Esophagus squamous epithelium (tissue), 5 donors: ENCODE measurements at regions not wholly inside any gene's neighbourhood (a gene's known extent, or its start where the extent isn't known, plus 50 kb on each side); places are given as distances from the start of the nearest gene placed in this dataset.
"Not testable (repeated sequence)": the region's sequence is repeated elsewhere in the genome, so short reads cannot be mapped to it uniquely, and the experiment has no call there.

Experiments
- DNase-seq: peaks from one replicate; lab custom pipeline; 2025; lab: John Stamatoyannopoulos, UW
- H3K27ac ChIP-seq, 4 donors: fragments of 200-600 bp; sonication (generic); one replicate each; pipeline ENCODE4 v1.5.1; 2016 to 2019; ENCODE audit warnings: mild to moderate bottlenecking in 1 of 4
- H3K27me3 ChIP-seq, 4 donors: fragments of 200-600 bp; sonication (generic); 1 replicate in 3 of 4; 2 replicates in 1 of 4; pipeline versions ENCODE4 v1.5.1 to v1.6.0; 2017 to 2021; ENCODE audit warnings: antibody characterized with exemption in 1 of 4
- H3K36me3 ChIP-seq, 3 donors: fragments of 200-600 bp; sonication (generic); one replicate each; pipeline ENCODE4 v1.5.1; 2016 to 2019
- H3K4me1 ChIP-seq, 3 donors: fragments of 200-600 bp; sonication (generic); one replicate each; pipeline ENCODE4 v1.5.1; 2017 to 2019
- H3K4me3 ChIP-seq, 4 donors: fragments of 200-600 bp; sonication (generic); 1 replicate in 3 of 4; 2 replicates in 1 of 4; pipeline ENCODE4 v1.5.1; 2016 to 2019; ENCODE audit warnings: mild to moderate bottlenecking in 2 of 4, moderate library complexity in 1 of 4
- H3K9me3 ChIP-seq, 3 donors: fragments of 200-600 bp; sonication (generic); one replicate each; pipeline ENCODE4 v1.5.1; 2016 to 2019
- CTCF ChIP-seq, 6 experiments: fragments of 450-650 bp in 4 of 6; fragments of 200-600 bp in 2 of 6; sonication (generic) in 2 of 6; IDR thresholded peaks; one replicate each; pipeline ENCODE4 v1.5.1; 2016 to 2019; ENCODE audit warnings: antibody characterized with exemption in 6 of 6, mild to moderate bottlenecking in 4 of 6, moderate library complexity in 4 of 6
- POLR2A ChIP-seq, 4 donors: fragments of 450-650 bp; IDR thresholded peaks; one replicate each; pipeline ENCODE4 v1.6.1; 2017; ENCODE audit warnings: antibody characterized with exemption in 4 of 4, mild to moderate bottlenecking in 4 of 4, moderate library complexity in 3 of 4
- WGBS, 2 donors: methylation state at CpG; one replicate each; pipeline ENCODE4 v1.1.5; 2018; 5-methylcytosine and 5-hydroxymethylcytosine counted together
- intact Hi-C: fragments of 100-400 bp; cut with DNase I; formaldehyde crosslinking; loops from one replicate; pipeline ENCODE4 v1.15.0; 2022
- donor health status: DM: yes; HTN: yes; CAD: no.

DNA sequence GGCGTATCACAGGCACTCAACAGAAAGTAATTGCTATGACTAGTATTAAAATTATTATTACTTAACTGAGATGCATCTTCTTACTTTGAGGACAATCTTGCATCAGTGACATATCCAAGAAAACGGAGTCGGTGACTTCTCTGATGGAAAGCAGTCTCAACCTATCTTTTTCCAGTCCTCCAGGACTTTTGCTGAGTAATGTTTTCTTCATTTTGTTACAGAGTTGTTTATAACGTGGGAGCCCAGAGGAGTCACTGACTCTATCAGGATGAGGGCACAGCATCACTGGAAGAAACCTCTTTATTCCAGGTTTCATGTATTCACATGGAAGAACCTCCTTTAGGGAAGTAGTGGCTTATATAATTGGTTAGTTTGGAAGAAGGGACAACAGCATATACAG lies 51.5 kb upstream of the MELK start:
- H3K27me3 ChIP-seq: peaks cover 0 to 7% (median 0%) of the 10 kb centered on the region in 4 donors
- H3K36me3 ChIP-seq: no peaks in the 10 kb centered on the region
- H3K9me3 ChIP-seq: no peaks in the 10 kb centered on the region
- no peak overlapping the region for H3K27ac ChIP-seq
- H3K4me1 ChIP-seq: no peaks in the 10 kb centered on the region
- H3K4me3 ChIP-seq: no peak overlapping the region
- intact Hi-C loops: no loop called here
- WGBS, 2 donors: 69 to 80% methylated on average over 4 of the region's 4 CpGs
- DNase-seq: no peak
- no peak for TF ChIP-seq CTCF (IDR thresholded peaks at IDR 0.05)
- TF ChIP-seq POLR2A (IDR thresholded peaks at IDR 0.05): no peak

- Histone ChIP-seq H3K27me3 (peaks cover 0 to 7% (median 0%) of the 10 kb centered on the region in 4 donors), H3K27ac (no peak overlapping the region), H3K4me1 (no peaks in the 10 kb centered on the region), H3K4me3 (no peak overlapping the region), H3K9me3 (no peaks in the 10 kb centered on the region), H3K36me3 (no peaks in the 10 kb centered on the region)
- TF ChIP-seq CTCF (IDR thresholded peaks at IDR 0.05): no peak
- no peak for TF ChIP-seq POLR2A (IDR thresholded peaks at IDR 0.05)
- intact Hi-C loops: no loop called here
- DNase-seq: no peak
Measured at GRCh38 chr9:36517131-36517530, 55.6 kb upstream of the MELK start.

- intact Hi-C loops: no loop called here
- Histone ChIP-seq H3K4me3 (no peak overlapping the region), H3K27me3 (peaks cover 0 to 4% (median 0%) of the 10 kb centered on the region in 4 donors), H3K4me1 (no peaks in the 10 kb centered on the region), H3K36me3 (no peaks in the 10 kb centered on the region), H3K27ac (no peak overlapping the region), H3K9me3 (no peaks in the 10 kb centered on the region)
- 70 to 71% methylated on average over 4 of the region's 4 CpGs for WGBS, 2 donors
- DNase-seq: no peak
- TF ChIP-seq CTCF (IDR thresholded peaks at IDR 0.05) (no peak), POLR2A (IDR thresholded peaks at IDR 0.05) (no peak)
Measured at GRCh38 chr9:36504156-36504555, 68.5 kb upstream of the MELK start.

GRCh38 chr9:36503172-36504088 lies 69.3 kb upstream of the MELK start:
- 71 to 79% methylated on average over 6 of the region's 6 CpGs for WGBS, 2 donors
- no peak overlapping the region for H3K4me3 ChIP-seq
- H3K27me3 ChIP-seq: peaks cover 0 to 4% (median 0%) of the 10 kb centered on the region in 4 donors
- H3K9me3 ChIP-seq: no peaks in the 10 kb centered on the region
- no peak overlapping the region for H3K27ac ChIP-seq
- no peaks in the 10 kb centered on the region for H3K4me1 ChIP-seq
- H3K36me3 ChIP-seq: no peaks in the 10 kb centered on the region
- TF ChIP-seq POLR2A (IDR thresholded peaks at IDR 0.05) (no peak), CTCF (IDR thresholded peaks at IDR 0.05) (no peak)
- no peak for DNase-seq
- intact Hi-C loops: no loop called here

GRCh38 chr9:36501727-36502126 lies 71.0 kb upstream of the MELK start:
- DNase-seq: no peak
- H3K27me3 ChIP-seq: no peaks in the 10 kb centered on the region
- intact Hi-C loops: no loop called here
- H3K4me1 ChIP-seq: no peaks in the 10 kb centered on the region
- H3K9me3 ChIP-seq: no peaks in the 10 kb centered on the region
- 84 to 100% methylated on average over 3 of the region's 3 CpGs for WGBS, 2 donors
- H3K36me3 ChIP-seq: no peaks in the 10 kb centered on the region
- no peak overlapping the region for H3K4me3 ChIP-seq
- no peak overlapping the region for H3K27ac ChIP-seq
- no peak for TF ChIP-seq POLR2A (IDR thresholded peaks at IDR 0.05)
- no peak for TF ChIP-seq CTCF (IDR thresholded peaks at IDR 0.05)

- H3K9me3 ChIP-seq: not testable (repeated sequence)
Measured at GRCh38 chr9:36500931-36501330, 71.8 kb upstream of the MELK start.

More at GRCh38 chr9:36500931-36501330, 71.8 kb upstream of the MELK start:
- H3K36me3 ChIP-seq, H3K27ac ChIP-seq, H3K4me3 ChIP-seq, H3K4me1 ChIP-seq, H3K27me3 ChIP-seq, DNase-seq, intact Hi-C loops: not testable (repeated sequence)
- 69 to 84% methylated on average over 2 of the region's 2 CpGs for WGBS, 2 donors
